ENCODE measurements at regions not wholly inside any gene's neighbourhood (a gene's known extent, or its start where the extent isn't known, plus 50 kb on each side); places are given as distances from the start of the nearest gene placed in this dataset.

- ATAC-seq (ENCODE audit: insufficient number of reproducible peaks, low FRiP score, low read depth) = no peak
- Histone ChIP-seq H3K36me3 (no peaks in the 10 kb centered on the region), H3K9me3 (no peaks in the 10 kb centered on the region), H3K4me1 (ENCODE audit: control insufficient read depth in 1 of 2, low read depth in 2 of 2) (no peaks in the 10 kb centered on the region), H3K4me3 (no peak overlapping the region), H3K27me3 (replicated peaks; ENCODE audit: insufficient read depth) (no peaks in the 10 kb centered on the region), H3K27ac (no peak overlapping the region)
- TF ChIP-seq CTCF (IDR thresholded peaks at IDR 0.05) = no peak
- no peak for DNase-seq (ENCODE audit: low spot score)
Observed at GRCh38 chr13:92984151-92984550, 242.5 kb upstream of the GPC6 start.

DNA sequence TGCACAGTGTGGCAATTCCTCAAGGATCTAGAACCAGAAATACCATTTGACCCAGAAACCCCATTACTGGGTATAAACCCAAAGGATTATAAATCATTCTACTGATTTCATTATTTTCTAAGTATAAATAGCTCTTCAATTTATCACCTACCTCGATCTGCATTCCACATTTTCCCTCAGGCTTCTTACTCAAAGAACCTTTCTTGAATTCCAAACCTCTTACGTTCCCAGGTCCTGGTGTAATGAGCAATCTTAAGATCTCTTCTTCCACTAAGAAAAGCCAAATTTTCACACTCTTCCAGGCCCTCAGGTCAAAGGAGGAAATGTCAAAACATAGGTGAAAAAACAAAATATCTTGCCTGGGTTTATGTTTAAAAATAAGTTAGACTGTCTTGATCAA is 237.3 kb upstream of the GPC6 start:
- no peaks in the 10 kb centered on the region for H3K9me3 ChIP-seq
- no peaks in the 10 kb centered on the region for H3K36me3 ChIP-seq
- no peaks in the 10 kb centered on the region for H3K4me1 ChIP-seq (ENCODE audit: control insufficient read depth in 1 of 2, low read depth in 2 of 2)
- ATAC-seq (ENCODE audit: insufficient number of reproducible peaks, low FRiP score, low read depth) (no peak), DNase-seq (ENCODE audit: low spot score) (no peak)
- no peak overlapping the region for H3K4me3 ChIP-seq
- no peak overlapping the region for H3K27ac ChIP-seq
- TF ChIP-seq CTCF (IDR thresholded peaks at IDR 0.05) = no peak
- no peaks in the 10 kb centered on the region for H3K27me3 ChIP-seq (replicated peaks; ENCODE audit: insufficient read depth)

- Histone ChIP-seq H3K27ac (no peak overlapping the region), H3K4me3 (no peak overlapping the region), H3K9me3 (no peaks in the 10 kb centered on the region), H3K27me3 (replicated peaks; ENCODE audit: insufficient read depth) (no peaks in the 10 kb centered on the region), H3K36me3 (no peaks in the 10 kb centered on the region), H3K4me1 (ENCODE audit: control insufficient read depth in 1 of 2, low read depth in 2 of 2) (no peaks in the 10 kb centered on the region)
- DNase-seq (ENCODE audit: low spot score) (no peak), ATAC-seq (ENCODE audit: insufficient number of reproducible peaks, low FRiP score, low read depth) (no peak)
- TF ChIP-seq CTCF (IDR thresholded peaks at IDR 0.05) = no peak
Observed at GRCh38 chr13:92991692-92992091, 234.9 kb upstream of the GPC6 start.

GRCh38 chr13:92994056-92994455 is 232.6 kb upstream of the GPC6 start:
- Histone ChIP-seq H3K27ac (no peak overlapping the region), H3K4me3 (no peak overlapping the region), H3K9me3 (no peaks in the 10 kb centered on the region), H3K36me3 (no peaks in the 10 kb centered on the region), H3K27me3 (replicated peaks; ENCODE audit: insufficient read depth) (no peaks in the 10 kb centered on the region), H3K4me1 (ENCODE audit: control insufficient read depth in 1 of 2, low read depth in 2 of 2) (no peaks in the 10 kb centered on the region)
- DNase-seq (ENCODE audit: low spot score) (no peak), ATAC-seq (ENCODE audit: insufficient number of reproducible peaks, low FRiP score, low read depth) (no peak)
- TF ChIP-seq CTCF (IDR thresholded peaks at IDR 0.05) = no peak

GRCh38 chr13:93001866-93002461 is 224.6 kb upstream of the GPC6 start:
- H3K4me3 ChIP-seq = no peak overlapping the region
- H3K9me3 ChIP-seq = peaks cover under 1% of the 10 kb centered on the region
- no peaks in the 10 kb centered on the region for H3K27me3 ChIP-seq (replicated peaks; ENCODE audit: insufficient read depth)
- H3K27ac ChIP-seq = no peak overlapping the region
- no peaks in the 10 kb centered on the region for H3K4me1 ChIP-seq (ENCODE audit: control insufficient read depth in 1 of 2, low read depth in 2 of 2)
- no peaks in the 10 kb centered on the region for H3K36me3 ChIP-seq
- DNase-seq (ENCODE audit: low spot score) (no peak), ATAC-seq (ENCODE audit: insufficient number of reproducible peaks, low FRiP score, low read depth) (no peak)
- TF ChIP-seq CTCF (IDR thresholded peaks at IDR 0.05) = no peak
